Endothelial cell of umbilical vein (primary cell): ENCODE measurements at regions not wholly inside any gene's neighbourhood (a gene's known extent, or its start where the extent isn't known, plus 50 kb on each side); places are given as distances from the start of the nearest gene placed in this dataset.
"Not testable (repeated sequence)": the region's sequence is repeated elsewhere in the genome, so short reads cannot be mapped to it uniquely, and the experiment has no call there.

ENCODE experiments used
- CTCF ChIP-seq, 2 donors: IDR thresholded peaks; 1 replicate in 1 of 2; 2 replicates in 1 of 2; pipeline ENCODE4 v1.5.1; 2011; ENCODE audit warnings: low read length in 2 of 2, mild to moderate bottlenecking in 2 of 2, moderate library complexity in 2 of 2, control low read depth in 1 of 2, inconsistent platforms in 1 of 2, low read depth in 1 of 2; ENCODE audit not compliant: insufficient read depth in 1 of 2; ENCODE audit errors: extremely low read depth in 1 of 2
- EZH2 ChIP-seq: IDR thresholded peaks from 2 replicates; pipeline ENCODE4 v1.6.1; 2012; ENCODE audit warnings: borderline replicate concordance, low read depth, mild to moderate bottlenecking, moderate library complexity, low read length, inconsistent platforms; ENCODE audit not compliant: severe bottlenecking
- FOS ChIP-seq: IDR thresholded peaks from 2 replicates; pipeline ENCODE4 v1.6.1; 2011; ENCODE audit warnings: mild to moderate bottlenecking, low read length, moderate library complexity, borderline replicate concordance; ENCODE audit not compliant: insufficient read depth
- GATA2 ChIP-seq: IDR thresholded peaks from 2 replicates; pipeline ENCODE4 v1.7.0; 2011; ENCODE audit warnings: low read depth, mild to moderate bottlenecking, moderate library complexity, mixed read lengths, low read length; ENCODE audit not compliant: insufficient read length, insufficient read depth
- JUN ChIP-seq: IDR thresholded peaks from 2 replicates; pipeline ENCODE4 v1.6.1; 2011; ENCODE audit warnings: borderline replicate concordance, low read depth; ENCODE audit not compliant: insufficient read length, insufficient read depth
- MAX ChIP-seq: IDR thresholded peaks from 2 replicates; pipeline ENCODE4 v1.6.1; 2011; ENCODE audit not compliant: insufficient read depth, insufficient read length
- MYC ChIP-seq: IDR thresholded peaks from one replicate; pipeline ENCODE4 v1.6.1; 2011; ENCODE audit warnings: mild to moderate bottlenecking, low read depth, low read length
- POLR2A ChIP-seq: IDR thresholded peaks from 2 replicates; pipeline ENCODE4 v1.6.1; 2012; ENCODE audit warnings: low read depth, mild to moderate bottlenecking, control low read depth, low read length
- POLR2AphosphoS5 ChIP-seq: IDR thresholded peaks from 2 replicates; pipeline ENCODE4 v1.6.1; 2012; ENCODE audit warnings: low read depth, mild to moderate bottlenecking, control low read depth, low read length, moderate library complexity; ENCODE audit not compliant: insufficient read depth

- TF ChIP-seq POLR2A; CTCF (IDR thresholded peaks at IDR 0.05; ENCODE audit: extremely low read depth in 1 of 2, insufficient read depth in 1 of 2, low read depth in 1 of 2, low read length in 2 of 2); EZH2; POLR2AphosphoS5; MAX; MYC; JUN; GATA2; FOS: not testable (repeated sequence)
These were observed 117.2 kb downstream of the FAM72B start for GRCh38 chr1:121066925-121067324.
